GM12878 (cell line): ENCODE measurements at regions not wholly inside any gene's neighbourhood (a gene's known extent, or its start where the extent isn't known, plus 50 kb on each side); places are given as distances from the start of the nearest gene placed in this dataset.

Experiments used
- ATF2 ChIP-seq: IDR thresholded peaks from 2 replicates; pipeline ENCODE4 v1.6.1; 2012; ENCODE audit warnings: low read length, inconsistent platforms
- ATF7 ChIP-seq: fragments of 450-650 bp; IDR thresholded peaks from 2 replicates; pipeline ENCODE4 v1.6.1; 2016; ENCODE audit warnings: low read depth, mild to moderate bottlenecking
- CREB1 ChIP-seq: IDR thresholded peaks from 2 replicates; pipeline ENCODE4 v1.6.1; 2012; ENCODE audit warnings: low read depth, mild to moderate bottlenecking, inconsistent platforms
- CUX1 ChIP-seq: IDR thresholded peaks from 2 replicates; pipeline ENCODE4 v1.6.1; 2012; ENCODE audit warnings: improper control_type of control experiment, low read depth, low read length; ENCODE audit not compliant: insufficient replicate concordance
- E4F1 ChIP-seq: fragments of 450-650 bp; IDR thresholded peaks from 2 replicates; pipeline ENCODE4 v1.6.1; 2018; ENCODE audit warnings: borderline replicate concordance, mild to moderate bottlenecking; ENCODE audit not compliant: partially characterized antibody
- ELK1 ChIP-seq: IDR thresholded peaks from 2 replicates; pipeline ENCODE4 v1.6.1; 2012; ENCODE audit warnings: low read depth, low read length, improper control_type of control experiment
- FOXM1 ChIP-seq: IDR thresholded peaks from 2 replicates; pipeline ENCODE4 v1.6.1; 2012; ENCODE audit warnings: low read depth, mild to moderate bottlenecking, inconsistent platforms, low read length, moderate library complexity
- HCFC1 ChIP-seq: fragments of 150-350 bp; IDR thresholded peaks from 2 replicates; pipeline ENCODE4 v1.6.1; 2014; ENCODE audit warnings: low read length
- JUND ChIP-seq: IDR thresholded peaks from 2 replicates; pipeline ENCODE4 v1.6.1; 2012; ENCODE audit warnings: low read depth, mild to moderate bottlenecking, low read length, improper control_type of control experiment, moderate library complexity
- MAX ChIP-seq: IDR thresholded peaks from 2 replicates; pipeline ENCODE4 v1.6.1; 2012; ENCODE audit warnings: low read depth, low read length, improper control_type of control experiment
- MXI1 ChIP-seq: fragments of 150-350 bp; IDR thresholded peaks from 2 replicates; pipeline ENCODE4 v1.6.1; 2011; ENCODE audit warnings: low read depth, mild to moderate bottlenecking, inconsistent platforms, low read length, improper control_type of control experiment
- NFXL1 ChIP-seq: fragments of 450-650 bp; IDR thresholded peaks from 2 replicates; pipeline ENCODE4 v1.6.1; 2017; ENCODE audit warnings: antibody characterized with exemption, mild to moderate bottlenecking, borderline replicate concordance
- NR2C2 ChIP-seq: IDR thresholded peaks from 2 replicates; pipeline ENCODE4 v1.6.1; 2011; ENCODE audit warnings: borderline replicate concordance, low read depth; ENCODE audit not compliant: control insufficient read depth, insufficient read length
- PAX8 ChIP-seq: fragments of 450-650 bp; IDR thresholded peaks from 2 replicates; pipeline ENCODE4 v1.6.1; 2017; ENCODE audit warnings: mild to moderate bottlenecking, moderate library complexity
- POLR2A ChIP-seq: IDR thresholded peaks from 2 replicates; pipeline ENCODE4 v1.6.1; 2011; ENCODE audit warnings: low read depth, mild to moderate bottlenecking, low read length
- RAD21 ChIP-seq: IDR thresholded peaks from 2 replicates; pipeline ENCODE4 v1.6.1; 2011; ENCODE audit warnings: mild to moderate bottlenecking, low read depth, low read length, moderate library complexity; ENCODE audit not compliant: insufficient read depth
- RBBP5 ChIP-seq: fragments of 200-600 bp; sonication (generic); conservative IDR thresholded peaks from 2 replicates; pipeline ENCODE4 v1.6.1; 2016
- SMAD5 ChIP-seq: IDR thresholded peaks from 2 replicates; pipeline ENCODE4 v1.6.1; 2016; ENCODE audit warnings: antibody characterized with exemption, low read depth
- SREBF1 ChIP-seq: IDR thresholded peaks from 2 replicates; pipeline ENCODE4 v1.6.1; 2012; ENCODE audit warnings: mild to moderate bottlenecking, low read length
- STAT1 ChIP-seq: fragments of 450-650 bp; conservative IDR thresholded peaks from 2 replicates; pipeline ENCODE4 v1.6.1; 2014; ENCODE audit warnings: antibody characterized with exemption, mild to moderate bottlenecking
- SUZ12 ChIP-seq: fragments of 200-600 bp; sonication (generic); IDR thresholded peaks from one replicate; pipeline ENCODE4 v1.6.1; 2018; ENCODE audit warnings: antibody characterized with exemption, mild to moderate bottlenecking; ENCODE audit not compliant: unreplicated experiment
- TARDBP ChIP-seq: IDR thresholded peaks from 2 replicates; pipeline ENCODE4 v1.6.1; 2016; ENCODE audit warnings: borderline replicate concordance
- ZBED1 ChIP-seq: IDR thresholded peaks from 2 replicates; pipeline ENCODE4 v1.6.1; 2016; ENCODE audit warnings: borderline replicate concordance

- TF ChIP-seq ATF2 (peak; percentile 55; the same call in 1 of the 2 replicates), MAX (no peak), JUND (no peak), CREB1 (0 out of 2 replicates have a peak, but pooled peaks have one; percentile 31), ATF7 (peak; percentile 83), CUX1 (no peak), FOXM1 (peak; percentile 73; the same call in 1 of the 2 replicates), ZBED1 (peak; percentile 46; the same call in 1 of the 2 replicates), POLR2A (no peak), SUZ12 (no peak), MXI1 (no peak), PAX8 (no peak), HCFC1 (no peak), TARDBP (no peak), RAD21 (0 out of 2 replicates have a peak, but pooled peaks have one; percentile 9), NR2C2 (no peak), NFXL1 (no peak), STAT1 (no peak), SREBF1 (no peak), E4F1 (no peak), ELK1 (no peak), RBBP5 (no peak), SMAD5 (no peak)
Observed at GRCh38 chr5:88979244-88979643, 96.3 kb upstream of the MEF2C start (continued).
